CD4-positive, alpha-beta T cell treated with Interleukin-15 for 1 hour (primary cell): ENCODE measurements at regions not wholly inside any gene's neighbourhood (a gene's known extent, or its start where the extent isn't known, plus 50 kb on each side); places are given as distances from the start of the nearest gene placed in this dataset.
A peak's percentile ranks its signal among the peaks of the same experiment; 100 is the strongest.
"Not testable (repeated sequence)": the region's sequence is repeated elsewhere in the genome, so short reads cannot be mapped to it uniquely, and the experiment has no call there.

ENCODE experiments used
- DNase-seq: peaks from one replicate; pipeline ENCODE4 v3.0.0-alpha.2; 2020

DNA sequence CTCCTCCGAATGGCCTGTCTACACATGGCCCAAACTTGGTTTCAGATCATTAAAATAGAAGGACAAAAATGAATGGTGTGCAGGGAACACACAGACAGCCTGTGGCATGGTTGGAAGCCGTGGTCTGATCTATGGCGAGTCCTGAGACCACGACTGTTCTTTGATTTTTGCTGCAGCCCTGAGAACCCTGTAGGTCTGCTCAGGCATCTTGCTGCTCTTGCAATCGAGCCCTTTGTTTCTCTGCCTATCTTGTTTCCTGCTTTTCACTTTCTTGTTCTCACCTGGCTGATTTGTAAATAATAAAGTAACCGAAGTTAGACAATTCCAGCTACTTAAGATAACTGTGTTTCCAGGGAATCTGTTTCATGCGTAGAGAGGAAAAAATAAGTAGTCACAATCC, 54.1 kb upstream of the NBPF9 start:
- DNase-seq = not testable (repeated sequence)

GRCh38 chr1:149158308-149158707, 55.0 kb upstream of the NBPF9 start:
- not testable (repeated sequence) for DNase-seq

GRCh38 chr1:149163063-149163444, 59.7 kb upstream of the NBPF9 start:
- not testable (repeated sequence) for DNase-seq

DNA sequence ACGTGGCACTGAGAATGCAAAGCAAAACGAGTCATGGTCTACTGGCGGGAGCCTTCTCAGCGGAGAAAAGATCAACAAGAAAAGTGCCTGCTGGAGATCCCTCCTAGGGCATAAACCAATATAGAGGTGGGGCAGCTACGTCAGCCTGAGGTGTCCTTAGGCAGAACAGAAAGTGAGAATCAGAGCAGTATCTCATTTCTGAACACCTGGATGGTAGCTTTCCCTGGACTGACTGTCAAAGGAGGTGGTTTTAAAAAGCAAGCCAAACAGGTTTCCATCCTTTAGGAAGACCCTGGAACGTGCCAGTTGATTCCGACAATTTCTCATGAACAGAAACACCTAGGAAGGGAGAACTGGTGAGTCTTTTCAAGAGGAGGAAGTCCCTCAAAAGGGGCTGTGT, 71.4 kb upstream of the NBPF9 start:
- DNase-seq = peak; percentile 57

DNA sequence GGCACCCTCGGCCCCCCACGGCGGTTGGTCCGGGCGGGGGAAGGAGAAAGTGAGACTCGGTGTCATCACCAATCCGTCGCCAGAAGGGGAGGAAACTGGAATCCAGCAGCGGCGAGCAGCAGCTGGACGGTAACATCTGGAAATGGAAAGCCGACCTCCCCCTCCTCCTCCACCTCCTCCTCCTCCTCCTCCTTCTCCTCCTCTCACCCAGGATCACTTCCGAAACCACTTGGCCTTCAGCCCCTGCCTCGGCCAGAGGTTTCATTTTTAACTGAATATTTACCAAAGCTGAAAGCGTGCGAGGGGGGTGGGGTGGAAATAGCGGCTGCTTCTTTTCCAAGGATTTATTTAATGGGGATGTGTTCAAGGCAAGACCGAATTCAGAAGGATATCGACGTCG, 72.5 kb upstream of the NBPF9 start:
- peak; percentile 23 for DNase-seq

DNA sequence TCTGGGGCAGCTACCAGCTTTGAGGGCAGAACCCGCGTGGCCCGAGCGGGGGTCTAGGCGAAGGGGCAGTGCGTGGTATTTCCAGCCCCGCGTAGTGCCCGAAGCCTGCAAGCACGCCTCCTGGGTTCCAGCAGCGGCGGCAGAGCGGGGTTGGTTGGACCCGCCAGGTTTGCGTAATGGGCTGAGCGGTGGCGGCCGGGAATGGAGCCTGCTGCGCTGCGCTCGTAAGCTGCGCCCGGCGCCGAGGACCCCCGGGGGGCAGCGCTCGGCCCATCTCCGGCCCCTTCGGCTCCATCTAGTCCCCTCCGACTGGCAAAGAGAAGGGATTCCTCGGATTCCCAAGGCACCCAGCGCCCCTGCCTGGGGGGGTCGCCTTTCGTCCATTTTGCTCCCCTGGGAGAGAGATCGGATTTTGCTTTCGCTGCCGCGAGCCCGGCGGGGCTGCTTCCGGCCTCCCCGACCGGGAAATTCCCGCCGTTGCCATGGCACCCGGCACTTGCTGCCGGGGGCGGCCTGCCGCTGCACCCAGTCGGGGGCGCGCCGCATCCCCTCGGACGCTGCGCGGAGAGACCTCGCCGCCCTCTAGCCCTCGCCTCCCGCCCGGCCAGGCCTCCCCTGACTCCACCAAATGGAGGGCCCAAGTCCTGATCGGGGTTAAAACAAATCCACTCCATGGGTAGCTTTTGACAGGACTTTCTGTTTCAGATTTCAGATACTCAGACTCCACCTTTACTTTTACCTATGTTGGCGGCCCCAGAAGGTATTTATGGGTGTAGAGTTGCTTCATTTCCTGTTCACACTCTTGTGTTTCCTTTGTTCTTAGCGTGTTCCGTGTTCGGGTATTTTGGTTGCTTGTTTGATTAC, 73.3 kb upstream of the NBPF9 start:
- DNase-seq = peak; percentile 83

- not testable (repeated sequence) for DNase-seq
Observed at GRCh38 chr1:149190742-149191141, 87.4 kb upstream of the NBPF9 start.

DNA sequence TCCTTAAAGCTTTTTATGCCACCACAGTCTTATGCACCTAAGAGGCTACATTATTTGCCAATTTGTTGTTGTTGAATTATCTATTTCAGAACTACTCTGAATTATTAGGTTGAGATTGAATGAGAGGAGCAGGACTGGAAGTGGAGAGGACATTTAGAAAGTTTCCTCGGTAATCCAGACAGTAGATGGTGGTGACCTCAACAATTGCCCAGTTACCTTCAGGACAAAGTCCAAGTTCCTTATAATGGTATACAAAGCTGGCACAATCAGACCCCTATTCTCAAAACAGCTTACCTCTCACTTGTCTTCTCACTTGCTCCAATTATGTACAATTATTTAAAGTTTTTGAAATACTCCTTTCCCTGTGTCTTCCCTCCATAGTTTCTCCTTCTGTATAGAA, 93.3 kb upstream of the NBPF9 start:
- DNase-seq = not testable (repeated sequence)

DNA sequence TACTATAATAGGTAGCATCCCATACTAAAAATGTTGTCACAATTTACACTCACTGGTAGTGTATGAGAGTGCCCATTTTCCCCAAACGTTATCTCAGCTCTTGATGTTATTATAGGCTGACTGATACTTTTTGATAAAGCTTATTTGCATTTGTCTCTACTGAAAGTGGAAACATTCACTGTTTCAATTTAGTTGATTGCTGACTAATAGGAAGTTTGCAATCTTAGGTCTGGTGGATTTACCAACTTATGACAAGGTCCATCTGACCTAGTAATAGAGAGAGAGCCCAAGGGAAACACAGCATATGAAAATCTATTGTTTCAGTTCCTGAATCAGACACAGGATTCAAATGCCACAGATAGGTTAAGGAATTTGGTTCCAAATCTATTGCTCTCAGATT, 97.2 kb upstream of the NBPF9 start:
- not testable (repeated sequence) for DNase-seq

GRCh38 chr1:149202283-149202682, 98.9 kb upstream of the NBPF9 start:
- DNase-seq = not testable (repeated sequence)

- DNase-seq = not testable (repeated sequence)
Observed at GRCh38 chr1:149204396-149204795, 101.0 kb upstream of the NBPF9 start.

DNA sequence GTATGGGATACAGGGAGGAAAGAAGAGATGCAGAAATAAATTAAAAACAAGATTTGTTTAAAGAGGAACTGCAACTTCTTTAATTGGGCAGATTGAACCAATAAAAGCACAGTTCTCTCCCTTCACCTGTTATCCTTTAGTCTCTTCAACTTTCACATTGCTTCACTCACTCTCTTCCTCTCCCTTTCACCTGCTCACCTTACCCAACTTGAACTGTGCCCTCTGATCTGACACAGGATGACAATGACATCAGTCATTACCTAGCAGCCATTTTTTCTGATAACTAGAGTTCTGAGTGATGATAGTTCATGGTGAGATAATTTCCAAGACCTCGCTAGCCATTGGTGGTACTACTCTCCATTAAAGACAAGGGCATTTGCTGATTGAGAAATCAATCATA, 105.5 kb upstream of the NBPF9 start:
- DNase-seq = not testable (repeated sequence)

DNA sequence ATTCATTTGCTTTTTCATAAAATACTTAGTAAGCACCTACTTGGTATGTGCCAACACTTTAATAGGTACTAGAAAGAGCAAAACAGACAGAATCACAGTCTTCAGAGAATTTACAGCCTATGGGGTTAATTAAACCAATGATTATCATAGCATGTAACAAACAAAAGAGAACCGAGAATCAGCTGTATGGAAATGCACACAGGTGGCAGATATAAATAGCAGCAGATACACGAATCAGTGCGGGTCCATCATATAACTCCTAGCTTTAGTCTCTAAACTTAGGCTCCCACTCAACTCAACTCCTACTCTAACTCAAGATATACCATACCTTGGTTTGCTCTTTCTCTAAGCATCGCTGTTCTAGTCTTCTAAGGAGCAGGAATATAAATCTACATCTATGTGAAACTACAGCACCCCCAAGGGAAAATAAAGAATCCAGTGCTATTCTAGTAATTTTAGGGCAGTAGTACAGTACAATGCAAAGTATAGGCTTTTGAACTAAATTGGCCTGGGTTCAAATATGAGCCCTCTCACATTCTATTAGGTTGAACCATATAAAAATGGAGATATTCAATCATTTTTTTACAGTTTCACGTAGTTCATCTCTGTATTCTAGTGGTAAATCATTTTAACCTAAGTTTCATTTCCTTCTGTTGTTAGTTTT, 108.5 kb upstream of the NBPF9 start:
- not testable (repeated sequence) for DNase-seq

DNA sequence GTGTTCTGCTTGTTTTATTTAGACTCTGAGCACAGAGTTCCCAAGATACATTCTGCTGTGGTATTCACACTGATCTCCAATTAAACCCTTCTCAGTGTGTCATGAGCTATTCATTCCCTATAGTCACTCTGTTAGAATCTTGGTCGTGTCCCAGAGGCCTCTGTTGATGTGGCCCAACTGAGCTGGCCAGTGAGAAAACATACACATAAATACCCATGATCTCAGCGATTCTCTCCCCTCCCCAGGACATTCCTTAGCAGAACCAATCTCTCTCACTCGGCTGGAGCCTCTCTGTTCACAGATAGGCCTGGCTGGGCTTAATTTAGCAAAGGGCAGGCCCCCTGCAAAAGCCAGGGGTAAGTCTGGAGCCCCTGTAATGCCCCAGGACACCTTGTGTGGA, 109.6 kb upstream of the NBPF9 start:
- not testable (repeated sequence) for DNase-seq

DNA sequence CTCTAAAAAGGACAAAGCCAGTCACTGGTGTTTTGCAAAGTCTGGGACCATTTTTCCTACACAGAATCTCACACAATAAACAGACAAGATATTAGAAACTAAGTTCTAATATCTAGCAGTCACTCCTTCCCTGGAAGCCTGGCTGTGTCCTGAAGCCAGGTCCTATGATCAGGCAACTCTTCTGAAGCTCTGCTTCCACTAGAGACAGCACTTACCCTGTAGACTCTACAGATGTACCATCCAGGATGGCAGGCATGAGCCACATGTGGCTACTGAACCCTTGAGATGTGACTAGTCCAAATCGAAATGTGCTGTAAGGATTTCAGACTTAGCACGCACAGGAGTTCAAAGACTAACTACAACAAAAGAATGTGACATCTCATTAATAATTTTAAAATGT, 110.3 kb upstream of the NBPF9 start:
- not testable (repeated sequence) for DNase-seq

GRCh38 chr1:149218080-149218988, 115.0 kb upstream of the NBPF9 start:
- DNase-seq = not testable (repeated sequence)

- not testable (repeated sequence) for DNase-seq
Observed at GRCh38 chr1:149219539-149219938, 116.2 kb upstream of the NBPF9 start.

GRCh38 chr1:149220463-149221074, 117.2 kb upstream of the NBPF9 start:
- DNase-seq = not testable (repeated sequence)

GRCh38 chr1:149227933-149228665, 124.7 kb upstream of the NBPF9 start:
- not testable (repeated sequence) for DNase-seq

DNA sequence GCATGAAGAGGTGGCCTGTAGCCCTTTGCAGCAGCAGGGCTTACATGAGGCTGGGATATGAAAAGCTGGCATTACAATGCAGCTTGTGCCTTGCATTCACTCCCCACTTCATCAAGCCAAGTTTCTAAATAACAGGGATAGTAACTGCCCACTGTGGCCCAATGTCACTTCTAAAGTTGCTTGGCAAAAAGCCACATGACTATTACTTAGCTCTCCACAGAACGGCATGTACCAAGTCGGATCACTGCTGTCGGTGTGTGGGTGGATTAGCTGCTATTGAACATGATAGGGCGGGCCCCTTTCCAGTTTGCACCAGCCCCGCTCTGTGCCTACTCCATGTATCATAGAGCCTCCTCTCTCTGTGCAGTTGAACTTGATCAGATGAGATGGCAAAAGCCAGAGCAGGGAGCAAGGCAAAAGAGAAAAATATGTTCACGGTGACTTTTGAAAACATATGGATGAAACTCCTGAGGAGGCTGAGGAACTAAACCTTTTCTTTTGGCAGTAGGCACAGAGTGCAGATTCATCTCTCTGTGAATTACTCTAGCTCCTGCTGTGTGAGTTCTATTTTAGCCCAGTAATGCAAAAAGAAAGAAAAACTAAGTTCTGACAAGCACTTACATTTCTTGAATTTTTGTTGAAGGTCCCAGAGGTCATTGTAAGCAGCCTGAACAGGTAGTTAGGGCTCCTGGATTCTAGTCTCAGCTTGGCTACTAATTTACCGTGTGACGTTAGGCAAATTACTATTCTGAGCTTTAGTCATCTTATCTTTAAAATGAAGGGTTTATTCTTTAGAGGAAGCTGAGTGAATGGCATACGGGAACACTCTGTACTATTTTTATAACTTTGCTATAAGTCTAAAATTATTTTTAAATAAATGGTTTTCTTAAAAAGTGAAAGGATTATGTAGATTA, 125.6 kb upstream of the NBPF9 start:
- DNase-seq = not testable (repeated sequence)

- DNase-seq = not testable (repeated sequence)
Observed at GRCh38 chr1:149229813-149230212, 126.5 kb upstream of the NBPF9 start.
